ENCODE measurements at regions not wholly inside any gene's neighbourhood (a gene's known extent, or its start where the extent isn't known, plus 50 kb on each side); places are given as distances from the start of the nearest gene placed in this dataset.

DNA sequence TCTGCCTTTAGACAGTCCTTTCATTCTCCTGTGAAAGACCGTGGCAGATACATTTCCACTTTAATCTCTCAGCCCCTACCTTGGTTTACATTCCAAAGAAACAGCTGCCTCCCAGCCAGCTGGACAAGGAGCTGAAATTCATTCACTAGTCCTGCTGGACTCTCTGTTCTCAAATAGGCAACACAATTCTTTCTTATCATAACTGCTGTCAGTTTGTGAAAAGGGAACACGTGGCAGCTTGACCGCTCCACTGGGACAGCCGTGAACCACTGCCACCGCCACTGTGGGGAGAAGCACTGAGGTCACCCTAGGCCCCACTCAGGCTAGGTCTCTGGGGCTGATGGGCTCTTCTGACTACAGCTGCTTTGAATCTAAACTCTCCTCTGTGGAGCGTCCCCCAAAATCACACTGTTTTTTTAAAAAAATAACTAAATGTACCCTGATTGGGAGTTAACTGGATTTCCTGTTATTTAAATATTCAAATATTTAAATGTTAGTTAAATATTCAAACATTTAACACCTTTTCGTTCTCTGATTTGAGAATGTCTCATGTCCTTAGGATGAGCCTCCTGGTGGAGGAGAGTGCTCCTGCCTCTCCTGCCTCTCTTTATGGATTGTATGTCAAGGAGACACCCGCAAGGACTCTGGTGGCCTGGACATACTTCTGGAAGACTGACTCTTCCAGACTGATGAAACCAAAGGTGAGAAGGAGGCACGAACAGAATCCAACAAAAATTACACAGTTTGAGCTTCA, 120.1 kb downstream of the BOD1 start:
- TF ChIP-seq CTCF (IDR thresholded peaks at IDR 0.05; ENCODE audit: poor library complexity) (no peak), EZH2 (IDR thresholded peaks at IDR 0.05; ENCODE audit: borderline replicate concordance) (no peak), EZH2phosphoT487 (IDR thresholded peaks at IDR 0.05; ENCODE audit: low read depth, severe bottlenecking, unreplicated experiment) (no peak)

All from hepatocyte (in vitro differentiated cells).